ENCODE measurements at regions not wholly inside any gene's neighbourhood (a gene's known extent, or its start where the extent isn't known, plus 50 kb on each side); places are given as distances from the start of the nearest gene placed in this dataset.

- TF ChIP-seq CTCF (IDR thresholded peaks at IDR 0.05) (no peak), POLR2A (IDR thresholded peaks at IDR 0.05) (no peak)
Observed at GRCh38 chr17:55661256-55661758, 61.4 kb downstream of the TMEM100 start.

Measured in lower leg skin (tissue), 3 donors.